Dermis microvascular lymphatic vessel endothelial cell (primary cell): ENCODE measurements at regions not wholly inside any gene's neighbourhood (a gene's known extent, or its start where the extent isn't known, plus 50 kb on each side); places are given as distances from the start of the nearest gene placed in this dataset.

Source experiments
- DNase-seq, 2 donors: peaks; one replicate each; pipeline versions ENCODE4 v3.0.0 to v3.0.0-alpha.2; 2010; ENCODE audit warnings: low read depth in 2 of 2

DNA sequence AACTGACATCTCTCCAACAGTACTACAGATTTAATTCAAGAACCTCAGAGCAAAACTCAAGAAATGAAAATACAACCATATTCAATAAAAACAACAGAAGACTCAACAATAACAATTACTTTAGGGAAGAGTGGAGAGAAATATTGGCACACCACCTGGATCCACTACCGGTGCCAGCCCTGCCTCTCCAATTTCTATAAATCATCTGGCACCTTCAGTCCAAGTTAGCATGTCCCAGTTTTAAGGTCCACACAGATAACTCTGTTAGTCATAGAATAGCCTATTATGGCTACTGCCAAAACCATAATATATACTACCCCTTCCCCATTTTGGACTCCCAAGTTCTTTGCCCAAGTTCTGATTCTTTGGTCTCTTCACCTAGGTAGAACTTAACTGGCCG, 69.9 kb upstream of the PSMA6 start:
- peak in 1 of 2 donors; percentile 4 for DNase-seq

DNA sequence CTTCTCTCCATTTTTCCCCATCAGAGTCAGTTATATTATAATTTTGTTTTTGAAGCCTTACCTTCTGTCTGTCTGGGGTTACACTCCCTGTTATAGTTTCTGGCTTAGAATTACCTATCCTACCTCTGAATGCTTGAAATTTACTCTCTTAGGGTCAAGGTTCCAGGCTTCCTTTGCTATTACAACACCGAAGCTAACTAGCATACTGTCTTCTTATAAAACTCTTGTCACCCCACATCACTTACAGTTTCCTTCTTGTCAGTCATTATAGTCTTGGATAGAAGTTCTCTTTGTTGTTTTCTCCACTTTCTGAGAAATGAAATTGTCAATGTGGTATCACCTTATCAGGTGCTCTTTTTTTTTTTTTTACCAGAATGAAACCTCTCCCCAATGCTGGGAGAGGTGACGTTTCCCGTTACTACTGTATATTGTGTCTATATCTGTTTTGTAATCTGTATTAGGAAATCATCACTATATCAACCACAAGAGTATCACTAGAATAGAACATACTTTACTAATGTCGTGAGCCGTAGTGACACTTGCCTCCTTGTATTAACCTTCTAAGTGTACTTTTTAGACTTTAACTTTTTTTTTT, 69.2 kb upstream of the PSMA6 start:
- no peak for DNase-seq

DNA sequence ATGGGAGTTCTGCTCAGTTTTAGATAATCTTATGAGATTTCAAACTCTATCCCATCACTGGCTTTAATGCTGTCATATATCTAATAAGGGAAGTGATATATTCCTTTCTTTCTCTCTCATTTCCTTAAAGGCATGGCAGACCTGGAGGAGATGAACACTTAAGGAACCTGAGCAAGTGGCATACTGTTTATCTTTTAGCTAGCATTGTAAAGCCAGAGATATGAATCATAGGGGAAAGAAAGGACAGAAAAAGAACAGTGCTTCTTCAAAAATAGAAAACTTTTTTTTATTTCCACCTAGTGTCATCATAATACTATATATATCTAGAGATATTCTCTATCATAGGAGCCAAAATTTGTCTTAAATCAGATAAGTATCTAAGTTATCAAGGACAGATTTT, 68.3 kb upstream of the PSMA6 start:
- DNase-seq: peak in 1 of 2 donors; percentile 32

DNA sequence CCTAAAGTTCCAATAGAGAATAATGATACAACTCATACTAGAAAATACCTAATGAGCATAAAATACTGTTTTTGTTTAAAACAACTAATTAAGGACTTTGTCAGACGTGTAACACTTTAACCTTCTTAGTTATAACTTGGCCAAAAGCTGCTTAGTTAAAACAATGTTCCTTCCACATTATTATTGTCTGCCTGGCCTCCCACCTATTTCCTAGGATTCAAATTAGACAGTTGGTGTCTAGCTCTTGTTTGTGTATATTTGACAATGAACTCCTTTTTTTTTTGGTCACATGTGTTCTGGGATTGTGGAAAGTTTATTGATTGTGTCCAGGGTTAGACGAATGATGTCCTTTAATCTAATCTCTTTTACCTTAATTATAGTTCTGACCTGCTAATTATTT, 67.6 kb upstream of the PSMA6 start:
- peak in 1 of 2 donors; percentile 44 for DNase-seq

- peak; percentile 18 to 40 for DNase-seq
These were observed 62.9 kb upstream of the PSMA6 start for GRCh38 chr14:35229084-35229791.

DNA sequence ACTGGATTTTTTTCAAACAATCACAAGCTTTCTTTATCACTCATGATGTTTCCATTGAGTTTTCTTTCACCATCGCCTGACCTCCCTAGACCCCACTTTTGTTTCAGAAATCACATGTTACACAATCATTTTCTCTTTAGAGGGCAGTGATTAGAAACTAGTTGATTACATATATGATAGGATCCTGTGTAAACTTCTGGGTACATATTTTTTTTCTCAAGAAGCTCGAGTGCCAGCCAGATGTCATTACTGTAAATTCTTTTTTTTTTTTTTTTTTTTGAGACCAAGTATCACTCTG, 62.4 kb upstream of the PSMA6 start:
- no peak for DNase-seq

DNA sequence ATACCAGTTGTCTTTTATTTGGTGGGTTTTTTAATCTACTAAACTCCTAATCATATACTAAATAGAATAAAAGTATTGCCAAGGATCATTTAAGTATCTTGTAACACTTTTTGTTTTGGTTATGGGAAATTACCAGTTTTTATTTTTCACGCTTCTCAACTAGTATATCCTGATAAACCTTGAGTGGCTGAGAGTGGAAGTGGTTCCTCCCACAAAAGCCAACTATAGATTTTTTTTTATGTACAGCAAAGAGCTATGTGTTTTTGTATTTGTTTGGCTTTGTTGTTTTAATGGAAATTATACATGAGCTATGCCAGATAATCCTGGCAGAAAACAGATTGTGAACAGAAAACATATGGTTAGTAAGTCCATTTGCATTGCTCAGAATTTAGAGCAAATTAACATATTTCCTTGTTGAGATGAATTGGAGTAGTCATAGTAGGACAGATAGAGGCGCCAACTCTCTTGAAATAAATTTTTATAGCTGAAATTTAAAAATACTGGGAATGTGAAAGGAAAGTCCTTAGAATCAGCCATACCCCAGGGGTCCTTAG, 60.9 kb upstream of the PSMA6 start:
- DNase-seq: no peak

- DNase-seq: no peak
These were observed 58.0 kb upstream of the PSMA6 start for GRCh38 chr14:35234012-35234805.

DNA sequence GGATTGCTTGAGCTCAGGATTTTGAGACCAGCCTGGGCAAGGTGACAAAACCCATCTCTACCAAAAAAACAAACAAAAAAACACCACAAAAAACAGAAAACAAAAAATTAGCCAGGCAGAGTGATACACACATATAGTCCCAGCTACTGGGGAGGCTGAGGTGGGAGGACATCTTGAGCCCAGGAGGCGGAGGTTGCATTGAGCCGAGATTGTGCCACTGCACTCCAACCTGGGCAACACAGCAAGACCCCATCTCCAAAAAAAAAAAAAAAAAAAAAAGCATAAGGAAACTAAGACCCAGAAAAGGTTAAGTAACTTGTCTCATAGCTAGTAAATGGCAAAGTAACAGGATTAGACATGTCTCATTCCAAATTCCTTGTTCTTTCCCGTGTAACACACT, 56.3 kb upstream of the PSMA6 start:
- no peak for DNase-seq

DNA sequence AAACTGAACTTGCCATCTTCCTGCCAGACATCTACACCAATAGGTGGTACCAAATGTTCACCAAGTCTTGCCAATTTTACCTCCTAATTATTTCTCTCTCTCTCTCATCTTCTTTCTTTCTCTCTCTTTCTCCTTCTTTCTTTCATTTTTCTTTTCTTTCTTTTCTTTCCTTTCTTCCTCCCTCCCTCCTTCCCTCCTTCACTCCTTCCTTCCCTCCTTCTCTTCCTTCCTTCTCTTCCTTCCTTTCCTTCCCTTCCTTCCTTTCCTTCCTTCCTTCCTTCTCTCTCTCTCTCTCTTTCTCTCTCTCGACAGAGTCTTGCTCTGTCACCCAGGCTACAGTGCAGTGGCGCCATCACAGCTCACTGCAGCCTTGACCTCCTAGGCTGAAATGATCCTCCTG, 55.4 kb upstream of the PSMA6 start:
- no peak for DNase-seq

- DNase-seq: no peak
These were observed 52.0 kb upstream of the PSMA6 start for GRCh38 chr14:35240231-35240630.
